ENCODE measurements at regions not wholly inside any gene's neighbourhood (a gene's known extent, or its start where the extent isn't known, plus 50 kb on each side); places are given as distances from the start of the nearest gene placed in this dataset.
A peak's percentile ranks its signal among the peaks of the same experiment; 100 is the strongest.

DNA sequence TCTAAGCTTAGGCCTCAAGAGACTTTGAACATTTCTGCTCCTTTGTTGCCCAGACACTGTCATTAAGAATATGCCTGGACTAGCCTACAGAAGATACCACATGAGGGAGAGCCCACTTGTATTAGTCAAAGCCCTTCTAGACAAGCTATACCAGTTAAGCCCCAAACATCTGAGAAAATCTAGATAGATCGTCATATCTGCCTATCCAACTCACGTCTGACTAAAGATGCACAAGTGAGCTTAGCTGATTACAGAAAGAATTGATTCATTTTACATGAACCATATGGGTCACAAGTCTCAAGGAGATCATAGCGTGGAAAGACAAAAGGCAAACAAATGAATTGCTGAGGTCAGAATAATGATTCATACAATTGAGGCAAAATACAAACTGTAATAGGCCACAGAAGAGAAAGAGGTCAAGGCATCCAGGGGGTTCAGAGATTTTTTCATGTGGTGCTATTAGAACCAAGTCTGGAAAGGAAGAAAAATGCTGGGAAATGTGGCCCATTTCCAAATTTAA, 1155.5 kb upstream of the TENM4 start:
- no peak for DNase-seq
- TF ChIP-seq, protein P1, sequence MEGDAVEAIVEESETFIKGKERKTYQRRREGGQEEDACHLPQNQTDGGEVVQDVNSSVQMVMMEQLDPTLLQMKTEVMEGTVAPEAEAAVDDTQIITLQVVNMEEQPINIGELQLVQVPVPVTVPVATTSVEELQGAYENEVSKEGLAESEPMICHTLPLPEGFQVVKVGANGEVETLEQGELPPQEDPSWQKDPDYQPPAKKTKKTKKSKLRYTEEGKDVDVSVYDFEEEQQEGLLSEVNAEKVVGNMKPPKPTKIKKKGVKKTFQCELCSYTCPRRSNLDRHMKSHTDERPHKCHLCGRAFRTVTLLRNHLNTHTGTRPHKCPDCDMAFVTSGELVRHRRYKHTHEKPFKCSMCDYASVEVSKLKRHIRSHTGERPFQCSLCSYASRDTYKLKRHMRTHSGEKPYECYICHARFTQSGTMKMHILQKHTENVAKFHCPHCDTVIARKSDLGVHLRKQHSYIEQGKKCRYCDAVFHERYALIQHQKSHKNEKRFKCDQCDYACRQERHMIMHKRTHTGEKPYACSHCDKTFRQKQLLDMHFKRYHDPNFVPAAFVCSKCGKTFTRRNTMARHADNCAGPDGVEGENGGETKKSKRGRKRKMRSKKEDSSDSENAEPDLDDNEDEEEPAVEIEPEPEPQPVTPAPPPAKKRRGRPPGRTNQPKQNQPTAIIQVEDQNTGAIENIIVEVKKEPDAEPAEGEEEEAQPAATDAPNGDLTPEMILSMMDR (IDR thresholded peaks at IDR 0.05) = no peak
- no peak for TF ChIP-seq POLR2A (IDR thresholded peaks at IDR 0.05)
- WGBS, 4 donors = 81 to 89% (median 86%) methylated on average over 3 of the region's 3 CpGs
- Histone ChIP-seq H3K4me3 (no peak overlapping the region), H3K9me3 (no peaks in the 10 kb centered on the region), H3K36me3 (no peaks in the 10 kb centered on the region), H3K4me1 (peaks cover 0 to 6% (median 0%) of the 10 kb centered on the region in 12 donors), H3K27me3 (no peaks in the 10 kb centered on the region), H3K27ac (no peak overlapping the region)
- ATAC-seq = no peak
- intact Hi-C loops (cut with DNase I) = no loop called here

DNA sequence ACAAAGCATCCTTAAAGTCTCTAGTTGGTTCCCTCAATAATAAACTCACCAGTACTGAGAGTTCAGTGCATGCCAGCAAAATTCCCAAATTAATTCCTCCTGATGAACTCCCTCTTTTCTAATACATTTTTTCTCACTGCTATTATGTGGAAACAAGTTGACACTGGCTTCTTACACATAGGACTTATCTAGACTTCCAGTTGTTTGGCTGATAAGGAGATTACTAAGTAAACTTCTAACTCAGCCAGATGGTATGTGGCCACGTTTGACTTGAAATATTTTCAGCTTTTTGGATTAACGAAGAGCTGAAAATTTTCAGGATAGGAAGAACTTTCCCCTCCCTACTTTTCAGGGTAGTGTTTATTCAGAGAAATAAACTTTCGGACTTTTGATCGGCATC, 1154.2 kb upstream of the TENM4 start:
- Histone ChIP-seq H3K4me3 (no peak overlapping the region), H3K4me1 (peaks cover 0 to 6% (median 0%) of the 10 kb centered on the region in 12 donors), H3K36me3 (no peaks in the 10 kb centered on the region), H3K27ac (no peak overlapping the region), H3K9me3 (no peaks in the 10 kb centered on the region), H3K27me3 (no peaks in the 10 kb centered on the region)
- TF ChIP-seq, protein P1 (IDR thresholded peaks at IDR 0.05) = no peak
- no peak for TF ChIP-seq POLR2A (IDR thresholded peaks at IDR 0.05)
- intact Hi-C loops (cut with DNase I) = no loop called here
- ATAC-seq (peak in 2 of 4 donors; percentile 44 to 78), DNase-seq (no peak)
- 31 to 39% (median 33%) methylated on average over 4 of the region's 4 CpGs for WGBS, 4 donors

DNA sequence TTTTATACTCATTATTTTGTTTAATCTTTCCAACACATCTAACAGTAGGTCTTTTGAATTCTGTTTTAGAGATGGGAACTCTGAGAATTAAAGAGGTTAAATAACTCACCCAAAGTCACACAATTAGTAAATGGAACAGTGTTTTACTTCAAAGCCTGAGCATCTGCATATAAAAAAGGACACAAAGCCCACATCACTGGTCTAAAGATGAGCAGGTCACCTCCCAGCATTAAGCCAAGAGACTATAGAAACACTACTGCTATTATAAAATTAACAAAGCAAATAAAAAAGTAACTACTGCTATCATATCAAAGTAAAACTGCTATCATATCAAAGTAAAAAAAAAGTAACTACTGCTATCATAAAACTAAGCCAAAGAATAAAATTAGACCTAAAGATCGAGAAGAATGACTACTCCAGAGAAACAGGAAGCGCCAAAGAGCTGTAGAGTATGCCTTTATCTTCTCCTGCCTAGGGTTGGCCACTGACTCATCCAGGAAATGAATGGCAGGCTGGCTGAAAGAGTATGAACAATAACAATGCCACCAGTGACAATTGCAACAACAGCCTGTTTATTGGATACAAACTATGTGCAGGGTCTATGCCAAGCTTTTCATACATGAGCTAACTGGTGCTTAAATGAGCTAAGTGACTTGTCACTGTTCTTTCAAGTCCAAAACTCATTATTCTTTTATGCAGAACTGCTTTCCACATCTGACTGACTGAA, 1153.0 kb upstream of the TENM4 start:
- DNase-seq (no peak), ATAC-seq (peak in 1 of 4 donors; percentile 51)
- Histone ChIP-seq H3K36me3 (no peaks in the 10 kb centered on the region), H3K9me3 (no peaks in the 10 kb centered on the region), H3K4me1 (peaks cover 0 to 6% (median 0%) of the 10 kb centered on the region in 12 donors), H3K4me3 (no peak overlapping the region), H3K27ac (no peak overlapping the region), H3K27me3 (no peaks in the 10 kb centered on the region)
- intact Hi-C loops (cut with DNase I) = no loop called here
- WGBS, 4 donors = 41 to 55% (median 48%) methylated on average over 2 of the region's 2 CpGs
- TF ChIP-seq, protein P1 (IDR thresholded peaks at IDR 0.05) = no peak
- TF ChIP-seq POLR2A (IDR thresholded peaks at IDR 0.05) = no peak

DNA sequence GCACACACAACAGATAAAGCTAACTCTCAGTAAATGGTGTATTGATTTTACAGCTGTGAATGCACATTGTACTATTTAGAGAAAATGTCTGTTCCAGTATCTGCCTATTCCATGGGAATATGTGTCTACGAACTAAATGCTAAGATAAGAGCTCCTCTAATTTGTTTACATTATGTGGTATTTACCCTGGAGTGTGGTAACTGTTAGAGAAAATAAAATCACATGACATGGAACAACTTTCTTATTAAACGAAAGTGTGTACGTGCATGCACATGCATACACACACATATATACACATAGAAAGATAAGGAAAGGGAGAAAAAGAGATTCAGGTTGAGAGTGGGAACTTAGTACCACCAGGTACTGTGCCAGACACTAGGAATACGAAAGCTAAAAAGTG, 1151.7 kb upstream of the TENM4 start:
- intact Hi-C loops (cut with DNase I) = no loop called here
- H3K4me3 ChIP-seq = no peak overlapping the region
- 57 to 77% (median 68%) methylated on average over 4 of the region's 4 CpGs for WGBS, 4 donors
- ATAC-seq = no peak
- H3K9me3 ChIP-seq = no peaks in the 10 kb centered on the region
- peaks cover 0 to 6% (median 0%) of the 10 kb centered on the region in 12 donors for H3K4me1 ChIP-seq
- TF ChIP-seq POLR2A (IDR thresholded peaks at IDR 0.05) = no peak
- TF ChIP-seq, protein P1 (IDR thresholded peaks at IDR 0.05) = no peak
- no peaks in the 10 kb centered on the region for H3K27me3 ChIP-seq
- DNase-seq = no peak
- no peak overlapping the region for H3K27ac ChIP-seq
- no peaks in the 10 kb centered on the region for H3K36me3 ChIP-seq

All from heart left ventricle (tissue), 16 donors.